Right lobe of liver (tissue), 6 donors: ENCODE measurements at regions not wholly inside any gene's neighbourhood (a gene's known extent, or its start where the extent isn't known, plus 50 kb on each side); places are given as distances from the start of the nearest gene placed in this dataset.

ENCODE experiments used
- ATAC-seq, 4 donors: fragments of 200-7000 bp; cut with Tn5 transposase; one replicate each; pipeline ENCODE4 v1.9.1; 2020; ENCODE audit warnings: mild to moderate bottlenecking in 4 of 4, moderate library complexity in 4 of 4
- DNase-seq, 3 donors: peaks; one replicate each; pipeline ENCODE4 v3.0.0-alpha.2; 2020
- H3K27ac ChIP-seq, 3 donors: fragments of 200-600 bp; one replicate each; pipeline ENCODE4 v1.8.0; 2022
- H3K27me3 ChIP-seq, 2 donors: fragments of 200-600 bp; one replicate each; pipeline ENCODE4 v1.8.0; 2022
- H3K36me3 ChIP-seq, 4 donors: fragments of 200-600 bp; sonication (generic) in 1 of 4; one replicate each; pipeline versions ENCODE4 v1.5.1 to v1.8.0; 2017 to 2022; ENCODE audit warnings: control low read depth in 1 of 4
- H3K4me1 ChIP-seq, 4 donors: fragments of 200-600 bp; sonication (generic) in 1 of 4; one replicate each; pipeline versions ENCODE4 v1.5.1 to v1.8.0; 2017 to 2022; ENCODE audit warnings: control low read depth in 1 of 4
- H3K4me3 ChIP-seq, 3 donors: fragments of 200-600 bp; one replicate each; pipeline ENCODE4 v1.8.0; 2022
- H3K9me3 ChIP-seq, 4 donors: fragments of 200-600 bp; sonication (generic) in 1 of 4; one replicate each; pipeline versions ENCODE4 v1.5.1 to v1.8.0; 2017 to 2022; ENCODE audit warnings: control low read depth in 1 of 4
- POLR2A ChIP-seq: fragments of 450-650 bp; IDR thresholded peaks from one replicate; pipeline ENCODE4 v1.6.1; 2017; ENCODE audit warnings: antibody characterized with exemption, mild to moderate bottlenecking
- WGBS: methylation state at CpG from one replicate; pipeline ENCODE4 v1.1.6; 2018; ENCODE audit warnings: low coverage, low lambda C conversion rate; ENCODE audit not compliant: insufficient coverage; ENCODE audit errors: missing lambda C conversion rate; 5-methylcytosine and 5-hydroxymethylcytosine counted together
- intact Hi-C, 2 donors: fragments of 100-400 bp; cut with DNase I; formaldehyde crosslinking; loops; one replicate each; pipeline versions ENCODE4 v1.11.2 to v1.14.1; 2022
- TF ChIP-seq, protein P1 (sequence below), 4 donors: fragments of 200-600 bp in 3 of 4; fragments of 450-650 bp in 1 of 4; IDR thresholded peaks; one replicate each; pipeline versions ENCODE4 v1.5.1 to v1.8.0; 2016 to 2022; ENCODE audit warnings: antibody characterized with exemption in 4 of 4, mild to moderate bottlenecking in 2 of 4
- donor health status: DM: no; HTN: yes; CAD: no.
- donor health status: DM: no; HTN: no; CAD: no.
- donor health status: DM: no; HTN: no; CAD: no.
- donor health status: DM: no; HTN: yes; CAD: no.
- donor health status: DM: no; HTN: yes; CAD: no.

DNA sequence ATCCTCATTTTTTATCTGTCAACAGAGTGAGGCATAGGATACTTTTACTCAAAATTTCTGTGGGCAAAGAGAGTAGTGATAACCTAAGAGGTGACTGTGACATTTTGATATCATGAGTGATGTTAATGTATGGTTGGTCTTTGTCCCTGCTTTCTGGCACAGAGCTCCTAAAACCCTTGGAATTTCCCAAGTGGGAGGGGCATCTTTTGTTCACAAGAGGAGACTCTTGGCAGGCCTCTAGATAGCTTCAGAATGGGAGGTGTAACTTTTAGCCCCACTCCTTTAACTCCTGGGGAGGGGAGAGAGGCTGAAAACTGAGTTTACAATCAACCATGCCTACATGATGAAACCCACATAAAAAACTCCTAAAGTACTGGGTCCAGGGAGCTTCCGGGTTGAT lies 527.8 kb downstream of the RFPL4B start:
- TF ChIP-seq, protein P1, sequence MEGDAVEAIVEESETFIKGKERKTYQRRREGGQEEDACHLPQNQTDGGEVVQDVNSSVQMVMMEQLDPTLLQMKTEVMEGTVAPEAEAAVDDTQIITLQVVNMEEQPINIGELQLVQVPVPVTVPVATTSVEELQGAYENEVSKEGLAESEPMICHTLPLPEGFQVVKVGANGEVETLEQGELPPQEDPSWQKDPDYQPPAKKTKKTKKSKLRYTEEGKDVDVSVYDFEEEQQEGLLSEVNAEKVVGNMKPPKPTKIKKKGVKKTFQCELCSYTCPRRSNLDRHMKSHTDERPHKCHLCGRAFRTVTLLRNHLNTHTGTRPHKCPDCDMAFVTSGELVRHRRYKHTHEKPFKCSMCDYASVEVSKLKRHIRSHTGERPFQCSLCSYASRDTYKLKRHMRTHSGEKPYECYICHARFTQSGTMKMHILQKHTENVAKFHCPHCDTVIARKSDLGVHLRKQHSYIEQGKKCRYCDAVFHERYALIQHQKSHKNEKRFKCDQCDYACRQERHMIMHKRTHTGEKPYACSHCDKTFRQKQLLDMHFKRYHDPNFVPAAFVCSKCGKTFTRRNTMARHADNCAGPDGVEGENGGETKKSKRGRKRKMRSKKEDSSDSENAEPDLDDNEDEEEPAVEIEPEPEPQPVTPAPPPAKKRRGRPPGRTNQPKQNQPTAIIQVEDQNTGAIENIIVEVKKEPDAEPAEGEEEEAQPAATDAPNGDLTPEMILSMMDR (IDR thresholded peaks at IDR 0.05): no peak
- Histone ChIP-seq H3K9me3 (no peaks in the 10 kb centered on the region), H3K4me1 (no peaks in the 10 kb centered on the region), H3K27me3 (no peaks in the 10 kb centered on the region), H3K4me3 (no peak overlapping the region), H3K27ac (no peak overlapping the region), H3K36me3 (no peaks in the 10 kb centered on the region)
- ATAC-seq: no peak
- WGBS: 67% methylated on average over 1 of the region's 1 CpG
- intact Hi-C loops: no loop called here
- no peak for DNase-seq

DNA sequence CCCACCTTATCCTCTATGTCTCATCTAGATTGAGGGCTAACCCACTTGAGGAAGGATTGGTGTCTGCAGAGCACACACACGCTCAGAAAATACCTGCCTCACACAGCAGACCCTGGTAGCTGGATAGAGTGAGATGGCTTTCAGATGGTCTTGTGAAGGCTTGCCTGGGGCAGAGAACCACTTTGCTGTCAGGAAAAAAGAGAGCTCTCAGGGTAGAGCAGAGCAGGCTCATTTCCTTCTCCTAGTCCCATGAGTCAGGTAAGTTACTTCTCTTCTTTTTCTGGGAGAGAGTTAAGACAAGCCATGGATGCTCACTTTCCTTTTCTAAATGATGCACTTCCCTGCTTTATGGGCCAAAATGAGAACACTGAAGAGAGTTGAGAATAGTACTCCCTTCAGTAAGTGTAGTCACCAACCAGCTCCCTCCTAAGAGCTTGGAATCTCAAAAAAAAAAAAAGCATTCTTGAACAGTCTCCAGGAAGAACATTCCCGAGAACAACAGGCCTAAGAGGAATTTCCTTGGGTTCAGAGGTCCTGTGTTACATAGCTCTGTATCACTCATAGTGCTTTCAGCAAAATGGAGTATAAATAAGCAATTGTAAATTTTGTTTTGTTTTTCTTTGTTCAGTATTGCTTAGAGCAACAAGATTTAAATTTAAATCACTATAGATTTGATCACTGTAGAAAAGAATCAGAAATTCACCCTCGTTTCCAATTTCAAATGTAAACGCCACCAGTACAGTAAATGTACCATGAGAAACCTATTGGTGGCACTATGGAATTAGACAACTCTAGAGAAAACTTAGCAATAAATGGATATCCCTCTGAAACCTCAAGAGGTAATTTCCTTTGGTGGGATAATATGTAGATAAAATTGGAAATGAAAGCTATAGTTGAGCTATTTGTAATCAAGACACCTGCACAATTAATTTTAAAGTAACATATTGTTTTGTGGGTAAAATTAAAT lies 530.3 kb downstream of the RFPL4B start:
- WGBS: 27% methylated on average over 3 of the region's 4 CpGs
- intact Hi-C loops: no loop called here
- TF ChIP-seq, protein P1 (IDR thresholded peaks at IDR 0.05): no peak
- TF ChIP-seq POLR2A: no peak
- Histone ChIP-seq H3K27ac (no peak overlapping the region), H3K4me3 (no peak overlapping the region), H3K9me3 (no peaks in the 10 kb centered on the region), H3K27me3 (no peaks in the 10 kb centered on the region), H3K36me3 (no peaks in the 10 kb centered on the region), H3K4me1 (no peaks in the 10 kb centered on the region)
- ATAC-seq: peak; percentile 38 to 73 (median 47)
- no peak for DNase-seq

DNA sequence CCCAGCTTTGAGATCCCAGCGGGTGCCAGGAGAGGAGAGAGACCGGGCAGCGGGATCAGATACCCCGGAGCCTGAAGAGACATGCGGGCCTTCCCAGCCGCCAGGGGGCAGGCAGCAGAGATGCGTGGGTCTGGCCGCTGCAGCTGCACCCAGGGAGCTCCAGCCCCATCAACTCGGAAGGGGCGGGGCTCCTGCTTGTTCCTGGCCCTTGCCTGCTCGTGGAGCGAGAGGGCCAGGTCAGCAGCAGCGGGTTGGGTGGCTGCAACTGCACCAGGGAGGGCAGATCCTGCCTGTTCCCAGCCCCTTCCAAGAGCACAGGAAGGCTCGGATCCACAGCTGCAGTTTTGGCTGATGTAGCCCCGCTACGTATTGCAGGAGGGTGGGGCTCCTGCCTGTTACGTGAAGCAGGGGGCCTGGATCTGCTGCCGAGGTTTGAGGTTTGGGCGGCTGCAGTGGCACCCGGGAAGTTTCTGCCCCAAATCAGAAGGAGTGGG lies 532.8 kb downstream of the RFPL4B start:
- DNase-seq (peak in 2 of 3 donors; percentile 18 to 63), ATAC-seq (peak in 3 of 4 donors; percentile 15 to 90 (median 88))
- no peaks in the 10 kb centered on the region for H3K27me3 ChIP-seq
- H3K9me3 ChIP-seq: no peaks in the 10 kb centered on the region
- H3K36me3 ChIP-seq: no peaks in the 10 kb centered on the region
- TF ChIP-seq POLR2A: no peak
- TF ChIP-seq, protein P1 (IDR thresholded peaks at IDR 0.05): peak in 2 of 4 donors; percentile 26 to 46
- peak overlapping the region in 2 of 3 donors; percentile 18 to 39 for H3K4me3 ChIP-seq
- no peak overlapping the region for H3K27ac ChIP-seq
- no peaks in the 10 kb centered on the region for H3K4me1 ChIP-seq
- WGBS: no CpG with 5 or more reads among the region's 20 CpGs
- intact Hi-C loops: no loop called here

- WGBS: 70% methylated on average over 3 of the region's 3 CpGs
- ATAC-seq: no peak
- no peaks in the 10 kb centered on the region for H3K27me3 ChIP-seq
Measured at GRCh38 chr6:112881027-112881426, 533.9 kb downstream of the RFPL4B start.

More at GRCh38 chr6:112881027-112881426, 533.9 kb downstream of the RFPL4B start:
- H3K4me1 ChIP-seq: no peaks in the 10 kb centered on the region
- no peak overlapping the region for H3K27ac ChIP-seq
- no peaks in the 10 kb centered on the region for H3K36me3 ChIP-seq
- no peak overlapping the region for H3K4me3 ChIP-seq
- DNase-seq: no peak
- TF ChIP-seq, protein P1 (IDR thresholded peaks at IDR 0.05): no peak
- no peak for TF ChIP-seq POLR2A
- intact Hi-C loops: no loop called here
- H3K9me3 ChIP-seq: no peaks in the 10 kb centered on the region
